K562 (cell line): ENCODE measurements at regions not wholly inside any gene's neighbourhood (a gene's known extent, or its start where the extent isn't known, plus 50 kb on each side); places are given as distances from the start of the nearest gene placed in this dataset.

ENCODE experiments used
- ATAC-seq: fragments of 200-7000 bp; cut with Tn5 transposase; 3 replicates; pipeline ENCODE4 v1.9.1; 2020; ENCODE audit warnings: moderate library complexity
- BruUV-seq: library from RNA; stranded (reverse); fragments of 400-500 nt; replicated peaks from 2 replicates; lab custom pipeline; 2021; lab: Mats Ljungman, UMichigan
- CTCF ChIA-PET: fragments of 300-600 bp; formaldehyde crosslinking; extraction: SDS; loops from one replicate; lab custom pipeline; 2021; ENCODE audit warnings: low intra/inter-chr PET ratio; lab: Yijun Ruan, JAX
- POLR2A ChIA-PET: fragments of 300-600, 350-650 bp; sonication (Branson Sonifier 250); formaldehyde crosslinking; extraction: SDS; loops from one replicate; lab custom pipeline; 2021; ENCODE audit warnings: antibody characterized with exemption, inconsistent platforms; lab: Yijun Ruan, JAX
- DNase-seq, 4 experiments: peaks; one replicate each; pipeline versions ENCODE4 v3.0.0 to v3.0.0-alpha.2; 2011 to 2018; ENCODE audit warnings: low spot score in 3 of 4, mixed read lengths in 3 of 4; ENCODE audit errors: extremely low read depth in 1 of 4
- FAIRE-seq: peaks from 2 replicates; lab custom pipeline; 2011; peaks lifted over from hg19 to GRCh38; lab: Jason Lieb, UNC
- H2AFZ ChIP-seq: 2 replicates; pipeline ENCODE4 v1.6.0; 2011; ENCODE audit warnings: low read depth, low read length, control low read depth, inconsistent platforms
- H3K27ac ChIP-seq: fragments of 200-600 bp; 3 replicates; pipeline ENCODE4 v1.8.0; 2011; ENCODE audit warnings: low read depth, mild to moderate bottlenecking, control low read depth, inconsistent platforms, low read length, moderate library complexity, mixed read lengths; ENCODE audit errors: extremely low read depth
- H3K27me3 ChIP-seq, 2 experiments: fragments of 300-600 bp in 1 of 2; 2 replicates in 1 of 2; 3 replicates in 1 of 2; pipeline versions ENCODE4 v1.6.0 to v1.8.0; 2011; ENCODE audit warnings: inconsistent platforms in 2 of 2, low read length in 2 of 2, mild to moderate bottlenecking in 1 of 2, mixed read lengths in 1 of 2, moderate library complexity in 1 of 2; ENCODE audit not compliant: control insufficient read depth in 2 of 2, insufficient read depth in 2 of 2
- H3K36me3 ChIP-seq: fragments of 300-600 bp; 3 replicates; pipeline ENCODE4 v1.8.0; 2011; ENCODE audit warnings: mild to moderate bottlenecking, low read length, inconsistent platforms; ENCODE audit not compliant: control insufficient read depth, insufficient read depth
- H3K4me1 ChIP-seq, 2 experiments: fragments of 200-600 bp in 1 of 2; replicated peaks in 1 of 2; 2 replicates in 1 of 2; 3 replicates in 1 of 2; pipeline versions ENCODE4 v1.5.1 to v1.8.0; 2011; ENCODE audit warnings: inconsistent platforms in 2 of 2, low read length in 2 of 2, mild to moderate bottlenecking in 1 of 2, mixed read lengths in 1 of 2, moderate library complexity in 1 of 2; ENCODE audit not compliant: control insufficient read depth in 2 of 2, insufficient read depth in 2 of 2
- H3K4me2 ChIP-seq: 2 replicates; pipeline ENCODE4 v1.6.1; 2011; ENCODE audit warnings: low read length, control low read depth, inconsistent platforms, mixed read lengths; ENCODE audit not compliant: insufficient read depth
- H3K4me3 ChIP-seq: fragments of 200-600 bp; sonication (generic), shearing (Covaris generic); 2 replicates; pipeline ENCODE4 v1.5.1; 2016; ENCODE audit warnings: control low read depth, inconsistent platforms
- H3K79me2 ChIP-seq: fragments of 200-600 bp; 3 replicates; pipeline ENCODE4 v1.8.0; 2011; ENCODE audit warnings: low read length, inconsistent platforms; ENCODE audit not compliant: control insufficient read depth, insufficient read depth
- H3K9ac ChIP-seq, 2 experiments: 2 replicates each; pipeline versions ENCODE4 v1.6.0 to v1.6.1; 2011; ENCODE audit warnings: low read depth in 2 of 2, low read length in 2 of 2, control low read depth in 1 of 2, inconsistent platforms in 1 of 2, mild to moderate bottlenecking in 1 of 2, mixed read lengths in 1 of 2; ENCODE audit not compliant: insufficient read depth in 1 of 2
- H3K9me1 ChIP-seq: one replicate; pipeline ENCODE4 v1.6.0; 2011; ENCODE audit warnings: inconsistent platforms, mild to moderate bottlenecking, low read length, moderate library complexity; ENCODE audit not compliant: control insufficient read depth, insufficient read depth
- H3K9me3 ChIP-seq: replicated peaks from 2 replicates; pipeline ENCODE4 v1.5.1; 2011; ENCODE audit warnings: low read depth, low read length, inconsistent platforms; ENCODE audit not compliant: control insufficient read depth, insufficient read depth
- H4K20me1 ChIP-seq: replicated peaks from 2 replicates; pipeline ENCODE4 v1.6.1; 2011; ENCODE audit warnings: low read length, inconsistent platforms, mixed read lengths; ENCODE audit not compliant: control insufficient read depth, insufficient read depth
- BDP1 ChIP-seq: IDR thresholded peaks from 3 replicates; pipeline ENCODE4 v1.6.1; 2011; ENCODE audit not compliant: insufficient read length, insufficient read depth
- EP300 ChIP-seq: IDR thresholded peaks from 2 replicates; pipeline ENCODE4 v1.6.1; 2012; ENCODE audit warnings: low read length, improper control_type of control experiment
- JUN ChIP-seq, 2 experiments: sonication (generic) in 1 of 2; formaldehyde crosslinking in 1 of 2; IDR thresholded peaks; 2 replicates each; pipeline versions ENCODE4 v1.6.1 to v1.8.0; 2012 to 2022; ENCODE audit warnings: borderline replicate concordance in 2 of 2, mild to moderate bottlenecking in 2 of 2, improper control_type of control experiment in 1 of 2, low read depth in 1 of 2, low read length in 1 of 2, missing genetic modification reagents in 1 of 2
- MLX ChIP-seq, 2 experiments: fragments of 450-650 bp in 1 of 2; sonication (generic) in 1 of 2; formaldehyde crosslinking; conservative IDR thresholded peaks; 2 replicates each; pipeline versions ENCODE4 v1.4.0 to v1.8.1; 2020 to 2022; ENCODE audit warnings: mild to moderate bottlenecking in 1 of 2, missing genetic modification reagents in 1 of 2
- ZNF431 ChIP-seq: sonication (generic); formaldehyde crosslinking; IDR thresholded peaks from 2 replicates; pipeline ENCODE4 v1.8.0; 2022; ENCODE audit warnings: mild to moderate bottlenecking, missing genetic modification reagents
- ZNF75A ChIP-seq: fragments of 450-650 bp; formaldehyde crosslinking; IDR thresholded peaks from 2 replicates; pipeline ENCODE4 v1.4.0; 2020; ENCODE audit warnings: mild to moderate bottlenecking
- WGBS: fragments of 100-300 bp; shearing (Covaris generic); methylation state at CpG from one replicate; pipeline ENCODE4 v1.1.6; 2016; ENCODE audit warnings: low coverage, mixed read lengths; ENCODE audit not compliant: insufficient coverage; ENCODE audit errors: missing lambda C conversion rate; 5-methylcytosine and 5-hydroxymethylcytosine counted together
- in situ Hi-C: fragments of 300-500 bp; cut with MboI; formaldehyde crosslinking; loops from 4 replicates; pipeline ENCODE4 v1.15.0; 2018; ENCODE audit warnings: inconsistent platforms, mixed read lengths
- intact Hi-C: fragments of 100-400 bp; cut with micrococcal nuclease; formaldehyde crosslinking; loops from 2 replicates; pipeline ENCODE4 v1.14.2; 2022
- TF ChIP-seq, protein P1 (sequence below), 2 experiments: IDR thresholded peaks in 1 of 2; conservative IDR thresholded peaks in 1 of 2; 2 replicates each; pipeline ENCODE4 v1.6.1; 2016; ENCODE audit warnings: low read depth in 2 of 2, mild to moderate bottlenecking in 1 of 2, missing compliant biosample characterization in 1 of 2, missing genetic modification characterization in 1 of 2, moderate library complexity in 1 of 2
- TF ChIP-seq, protein P2 (sequence below): fragments of 150-350 bp; IDR thresholded peaks from 2 replicates; pipeline ENCODE4 v1.6.1; 2014; ENCODE audit warnings: low read depth, mild to moderate bottlenecking, low read length, borderline replicate concordance
- TF ChIP-seq, protein P3 (sequence below): fragments of 250-450 bp; sonication (Bioruptor Pico); IDR thresholded peaks from 2 replicates; pipeline ENCODE4 v1.5.1; 2021; ENCODE audit warnings: mild to moderate bottlenecking

GRCh38 chr1:56227886-56228285, 351.5 kb downstream of the PLPP3 start (continued):
- TF ChIP-seq, protein P1, sequence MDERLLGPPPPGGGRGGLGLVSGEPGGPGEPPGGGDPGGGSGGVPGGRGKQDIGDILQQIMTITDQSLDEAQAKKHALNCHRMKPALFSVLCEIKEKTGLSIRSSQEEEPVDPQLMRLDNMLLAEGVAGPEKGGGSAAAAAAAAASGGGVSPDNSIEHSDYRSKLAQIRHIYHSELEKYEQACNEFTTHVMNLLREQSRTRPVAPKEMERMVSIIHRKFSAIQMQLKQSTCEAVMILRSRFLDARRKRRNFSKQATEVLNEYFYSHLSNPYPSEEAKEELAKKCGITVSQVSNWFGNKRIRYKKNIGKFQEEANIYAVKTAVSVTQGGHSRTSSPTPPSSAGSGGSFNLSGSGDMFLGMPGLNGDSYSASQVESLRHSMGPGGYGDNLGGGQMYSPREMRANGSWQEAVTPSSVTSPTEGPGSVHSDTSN (CRISPR knock-in tag; IDR thresholded peaks at IDR 0.05; ENCODE audit: low read depth) = no peak
- TF ChIP-seq, protein P1 (tag; conservative IDR thresholded peaks at IDR 0.05; ENCODE audit: low read depth) = no peak
- no peak for TF ChIP-seq ZNF75A
- TF ChIP-seq ZNF431 (CRISPR knock-in tag) = no peak
- no peak for TF ChIP-seq JUN (IDR thresholded peaks at IDR 0.05; ENCODE audit: borderline replicate concordance, low read depth, low read length)
- TF ChIP-seq JUN (CRISPR knock-in tag; IDR thresholded peaks at IDR 0.05; ENCODE audit: borderline replicate concordance) = no peak
- TF ChIP-seq EP300 = no peak
- no peak for TF ChIP-seq BDP1

- no peak for ATAC-seq
- H3K9ac ChIP-seq = no peak overlapping the region
- no peak overlapping the region for H3K27ac ChIP-seq
- intact Hi-C loops = no loop called here
- H3K79me2 ChIP-seq = no peaks in the 10 kb centered on the region
- in situ Hi-C loops = no loop called here
- FAIRE-seq = no peak
- H4K20me1 ChIP-seq = no peaks in the 10 kb centered on the region
- H3K36me3 ChIP-seq = no peaks in the 10 kb centered on the region
- no peaks in the 10 kb centered on the region for H3K9me1 ChIP-seq
- ChIA-PET POLR2A (no interaction called here), CTCF (no interaction called here)
- H3K4me3 ChIP-seq = no peak overlapping the region
- no peak for DNase-seq
- 0% methylated on average over 1 of the region's 1 CpG for WGBS
- H2AFZ ChIP-seq = no peak overlapping the region
- H3K27me3 ChIP-seq = no peaks in the 10 kb centered on the region
- H3K4me1 ChIP-seq = no peaks in the 10 kb centered on the region
- H3K9me3 ChIP-seq = no peaks in the 10 kb centered on the region
- no peak overlapping the region for H3K4me2 ChIP-seq
- no TSS peak for BruUV-seq
- TF ChIP-seq, protein P2, sequence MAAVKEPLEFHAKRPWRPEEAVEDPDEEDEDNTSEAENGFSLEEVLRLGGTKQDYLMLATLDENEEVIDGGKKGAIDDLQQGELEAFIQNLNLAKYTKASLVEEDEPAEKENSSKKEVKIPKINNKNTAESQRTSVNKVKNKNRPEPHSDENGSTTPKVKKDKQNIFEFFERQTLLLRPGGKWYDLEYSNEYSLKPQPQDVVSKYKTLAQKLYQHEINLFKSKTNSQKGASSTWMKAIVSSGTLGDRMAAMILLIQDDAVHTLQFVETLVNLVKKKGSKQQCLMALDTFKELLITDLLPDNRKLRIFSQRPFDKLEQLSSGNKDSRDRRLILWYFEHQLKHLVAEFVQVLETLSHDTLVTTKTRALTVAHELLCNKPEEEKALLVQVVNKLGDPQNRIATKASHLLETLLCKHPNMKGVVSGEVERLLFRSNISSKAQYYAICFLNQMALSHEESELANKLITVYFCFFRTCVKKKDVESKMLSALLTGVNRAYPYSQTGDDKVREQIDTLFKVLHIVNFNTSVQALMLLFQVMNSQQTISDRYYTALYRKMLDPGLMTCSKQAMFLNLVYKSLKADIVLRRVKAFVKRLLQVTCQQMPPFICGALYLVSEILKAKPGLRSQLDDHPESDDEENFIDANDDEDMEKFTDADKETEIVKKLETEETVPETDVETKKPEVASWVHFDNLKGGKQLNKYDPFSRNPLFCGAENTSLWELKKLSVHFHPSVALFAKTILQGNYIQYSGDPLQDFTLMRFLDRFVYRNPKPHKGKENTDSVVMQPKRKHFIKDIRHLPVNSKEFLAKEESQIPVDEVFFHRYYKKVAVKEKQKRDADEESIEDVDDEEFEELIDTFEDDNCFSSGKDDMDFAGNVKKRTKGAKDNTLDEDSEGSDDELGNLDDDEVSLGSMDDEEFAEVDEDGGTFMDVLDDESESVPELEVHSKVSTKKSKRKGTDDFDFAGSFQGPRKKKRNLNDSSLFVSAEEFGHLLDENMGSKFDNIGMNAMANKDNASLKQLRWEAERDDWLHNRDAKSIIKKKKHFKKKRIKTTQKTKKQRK = no peak
- TF ChIP-seq, protein P3, sequence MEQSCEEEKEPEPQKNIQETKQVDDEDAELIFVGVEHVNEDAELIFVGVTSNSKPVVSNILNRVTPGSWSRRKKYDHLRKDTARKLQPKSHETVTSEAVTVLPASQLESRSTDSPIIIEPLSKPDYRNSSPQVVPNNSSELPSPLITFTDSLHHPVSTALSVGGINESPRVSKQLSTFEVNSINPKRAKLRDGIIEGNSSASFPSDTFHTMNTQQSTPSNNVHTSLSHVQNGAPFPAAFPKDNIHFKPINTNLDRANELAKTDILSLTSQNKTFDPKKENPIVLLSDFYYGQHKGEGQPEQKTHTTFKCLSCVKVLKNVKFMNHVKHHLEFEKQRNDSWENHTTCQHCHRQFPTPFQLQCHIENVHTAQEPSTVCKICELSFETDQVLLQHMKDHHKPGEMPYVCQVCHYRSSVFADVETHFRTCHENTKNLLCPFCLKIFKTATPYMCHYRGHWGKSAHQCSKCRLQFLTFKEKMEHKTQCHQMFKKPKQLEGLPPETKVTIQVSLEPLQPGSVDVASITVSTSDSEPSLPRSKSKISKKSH = no peak
- TF ChIP-seq MLX (CRISPR knock-in tag; conservative IDR thresholded peaks at IDR 0.05) = no peak
These were observed 352.0 kb downstream of the PLPP3 start for GRCh38 chr1:56227401-56227800.
